ENCODE measurements at regions not wholly inside any gene's neighbourhood (a gene's known extent, or its start where the extent isn't known, plus 50 kb on each side); places are given as distances from the start of the nearest gene placed in this dataset.

- TF ChIP-seq CTCF (conservative IDR thresholded peaks at IDR 0.05; ENCODE audit: low read depth, low read length): no peak
- no peak for TF ChIP-seq EZH2 (IDR thresholded peaks at IDR 0.05; ENCODE audit: borderline replicate concordance, low read depth, low read length, poor library complexity, severe bottlenecking)
Observed at GRCh38 chr3:181851063-181851462, 139.3 kb downstream of the SOX2 start.
